Fibroblast of lung (primary cell): ENCODE measurements at regions not wholly inside any gene's neighbourhood (a gene's known extent, or its start where the extent isn't known, plus 50 kb on each side); places are given as distances from the start of the nearest gene placed in this dataset.

ENCODE experiments used
- DNase-seq, 2 donors: peaks; one replicate each; pipeline versions ENCODE4 v3.0.0 to v3.0.0-alpha.2; 2010; ENCODE audit warnings: low read depth in 2 of 2
- H2AFZ ChIP-seq: 2 replicates; pipeline ENCODE4 v1.5.1; 2012; ENCODE audit warnings: low read length, control low read depth, inconsistent platforms
- H3K27ac ChIP-seq: 2 replicates; pipeline ENCODE4 v1.5.1; 2011; ENCODE audit warnings: low read length, control low read depth; ENCODE audit not compliant: insufficient read depth
- H3K27me3 ChIP-seq: 2 replicates; pipeline ENCODE4 v1.5.1; 2011; ENCODE audit warnings: mild to moderate bottlenecking, low read length; ENCODE audit not compliant: control insufficient read depth, insufficient read depth
- H3K36me3 ChIP-seq: 2 replicates; pipeline ENCODE4 v1.5.1; 2011; ENCODE audit warnings: low read length; ENCODE audit not compliant: control insufficient read depth, insufficient read depth
- H3K4me1 ChIP-seq: 2 replicates; pipeline ENCODE4 v1.5.1; 2011; ENCODE audit warnings: low read length; ENCODE audit not compliant: control insufficient read depth, insufficient read depth; ENCODE audit errors: extremely low read depth
- H3K4me2 ChIP-seq: 2 replicates; pipeline ENCODE4 v1.5.1; 2011; ENCODE audit warnings: low read length, control low read depth; ENCODE audit not compliant: insufficient read depth; ENCODE audit errors: extremely low read depth
- H3K4me3 ChIP-seq, 4 experiments: fragments of 200-600 bp in 1 of 4; sonication (generic) in 1 of 4; replicated peaks in 1 of 4; 2 replicates each; pipeline ENCODE4 v1.5.1; 2011 to 2016; ENCODE audit warnings: low read length in 4 of 4, low read depth in 3 of 4, mild to moderate bottlenecking in 3 of 4, control low read depth in 2 of 4, inconsistent platforms in 1 of 4, mixed read lengths in 1 of 4; ENCODE audit not compliant: insufficient read depth in 1 of 4; ENCODE audit errors: control extremely low read depth in 1 of 4
- H3K79me2 ChIP-seq: 2 replicates; pipeline ENCODE4 v1.5.1; 2012; ENCODE audit warnings: mild to moderate bottlenecking, low read length, inconsistent platforms; ENCODE audit not compliant: control insufficient read depth, insufficient read depth
- H3K9ac ChIP-seq: 2 replicates; pipeline ENCODE4 v1.5.1; 2011; ENCODE audit warnings: mild to moderate bottlenecking, low read length, control low read depth; ENCODE audit not compliant: insufficient read depth
- H3K9me3 ChIP-seq: 2 replicates; pipeline ENCODE4 v1.5.1; 2012; ENCODE audit warnings: low read depth, low read length; ENCODE audit not compliant: control insufficient read depth, insufficient read depth
- H4K20me1 ChIP-seq: 2 replicates; pipeline ENCODE4 v1.5.1; 2011; ENCODE audit warnings: low read length; ENCODE audit not compliant: control insufficient read depth, insufficient read depth; ENCODE audit errors: extremely low read depth
- EZH2 ChIP-seq: IDR thresholded peaks from 2 replicates; pipeline ENCODE4 v1.5.1; 2012; ENCODE audit warnings: low read length, control low read depth, mild to moderate bottlenecking; ENCODE audit errors: missing control alignments
- TF ChIP-seq, protein P1 (sequence below), 2 donors: IDR thresholded peaks in 1 of 2; conservative IDR thresholded peaks in 1 of 2; 1 replicate in 1 of 2; 2 replicates in 1 of 2; pipeline ENCODE4 v1.5.1; 2011 to 2012; ENCODE audit warnings: low read length in 2 of 2, control low read depth in 1 of 2, inconsistent platforms in 1 of 2, low read depth in 1 of 2, mild to moderate bottlenecking in 1 of 2

DNA sequence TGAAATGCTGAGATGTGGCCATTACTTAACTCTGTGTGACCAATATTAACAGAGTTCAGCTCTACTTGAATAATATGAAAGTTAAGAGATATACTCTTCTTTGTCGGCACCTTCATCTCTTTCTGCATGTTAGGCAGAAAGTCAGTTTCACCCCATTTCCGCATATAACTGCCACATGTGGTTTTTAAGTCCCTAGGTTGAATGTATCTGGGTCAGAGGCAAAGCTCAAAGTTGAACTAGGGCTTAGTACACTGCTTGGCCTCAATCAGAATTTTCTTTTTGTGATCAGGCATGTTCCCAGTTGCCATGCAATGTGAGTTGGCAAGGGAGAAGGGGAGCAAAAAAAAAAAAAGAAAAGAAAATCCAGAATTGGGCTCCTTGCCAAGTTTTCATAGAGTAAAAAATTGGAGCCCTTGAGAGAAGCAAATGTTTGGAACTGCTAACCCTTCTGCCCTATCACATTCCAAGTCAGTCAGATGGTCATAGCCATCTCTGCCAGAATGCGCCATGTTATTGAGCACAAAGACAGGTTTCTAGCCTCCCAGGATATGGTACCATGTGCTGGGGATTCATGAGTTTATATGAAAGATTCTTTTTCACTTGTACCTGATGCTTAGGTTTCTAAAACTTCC is 251.2 kb upstream of the RORB start:
- no peak for TF ChIP-seq EZH2
- TF ChIP-seq, protein P1, sequence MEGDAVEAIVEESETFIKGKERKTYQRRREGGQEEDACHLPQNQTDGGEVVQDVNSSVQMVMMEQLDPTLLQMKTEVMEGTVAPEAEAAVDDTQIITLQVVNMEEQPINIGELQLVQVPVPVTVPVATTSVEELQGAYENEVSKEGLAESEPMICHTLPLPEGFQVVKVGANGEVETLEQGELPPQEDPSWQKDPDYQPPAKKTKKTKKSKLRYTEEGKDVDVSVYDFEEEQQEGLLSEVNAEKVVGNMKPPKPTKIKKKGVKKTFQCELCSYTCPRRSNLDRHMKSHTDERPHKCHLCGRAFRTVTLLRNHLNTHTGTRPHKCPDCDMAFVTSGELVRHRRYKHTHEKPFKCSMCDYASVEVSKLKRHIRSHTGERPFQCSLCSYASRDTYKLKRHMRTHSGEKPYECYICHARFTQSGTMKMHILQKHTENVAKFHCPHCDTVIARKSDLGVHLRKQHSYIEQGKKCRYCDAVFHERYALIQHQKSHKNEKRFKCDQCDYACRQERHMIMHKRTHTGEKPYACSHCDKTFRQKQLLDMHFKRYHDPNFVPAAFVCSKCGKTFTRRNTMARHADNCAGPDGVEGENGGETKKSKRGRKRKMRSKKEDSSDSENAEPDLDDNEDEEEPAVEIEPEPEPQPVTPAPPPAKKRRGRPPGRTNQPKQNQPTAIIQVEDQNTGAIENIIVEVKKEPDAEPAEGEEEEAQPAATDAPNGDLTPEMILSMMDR (conservative IDR thresholded peaks at IDR 0.05 in 1 of 2, IDR thresholded peaks at IDR 0.05 in 1 of 2; ENCODE audit: low read depth in 1 of 2, low read length in 2 of 2) = no peak
- no peak overlapping the region for H2AFZ ChIP-seq
- no peaks in the 10 kb centered on the region for H3K79me2 ChIP-seq
- no peak overlapping the region for H3K4me2 ChIP-seq
- no peaks in the 10 kb centered on the region for H3K36me3 ChIP-seq
- H3K27ac ChIP-seq = no peak overlapping the region
- H4K20me1 ChIP-seq = no peaks in the 10 kb centered on the region
- H3K4me3 ChIP-seq = no peak overlapping the region
- no peaks in the 10 kb centered on the region for H3K9me3 ChIP-seq
- no peak overlapping the region for H3K9ac ChIP-seq
- no peaks in the 10 kb centered on the region for H3K27me3 ChIP-seq
- no peaks in the 10 kb centered on the region for H3K4me1 ChIP-seq
- DNase-seq = no peak

DNA sequence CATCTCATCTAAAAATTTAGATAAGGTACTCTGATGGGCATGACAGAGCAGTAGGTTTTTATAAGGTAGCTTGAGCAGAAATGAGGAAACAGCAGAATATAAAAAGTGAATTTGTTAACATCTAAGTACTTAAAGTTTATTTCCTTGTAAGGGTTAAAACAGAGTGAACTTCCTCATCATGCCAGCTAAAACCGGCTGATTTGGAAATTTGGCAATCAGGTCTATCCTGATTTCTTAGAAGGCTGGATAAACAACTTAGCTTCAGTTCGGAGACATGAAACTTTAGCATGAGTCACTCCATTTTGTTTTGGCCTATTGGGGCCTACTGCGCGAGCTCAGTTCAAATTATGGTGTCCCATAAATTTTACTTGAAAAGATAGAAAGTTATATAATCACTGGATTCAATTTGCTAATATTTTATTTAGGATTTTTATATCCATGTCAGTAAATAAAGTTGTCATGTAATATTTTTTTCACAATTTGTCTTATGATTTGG is 241.6 kb upstream of the RORB start:
- no peaks in the 10 kb centered on the region for H4K20me1 ChIP-seq
- H3K79me2 ChIP-seq = no peaks in the 10 kb centered on the region
- H3K27me3 ChIP-seq = no peaks in the 10 kb centered on the region
- TF ChIP-seq EZH2 = no peak
- TF ChIP-seq, protein P1 (conservative IDR thresholded peaks at IDR 0.05 in 1 of 2, IDR thresholded peaks at IDR 0.05 in 1 of 2; ENCODE audit: low read depth in 1 of 2, low read length in 2 of 2) = no peak
- H3K9me3 ChIP-seq = no peaks in the 10 kb centered on the region
- peak in 1 of 2 donors; percentile 0 for DNase-seq
- H3K9ac ChIP-seq = no peak overlapping the region
- H3K36me3 ChIP-seq = no peaks in the 10 kb centered on the region
- no peak overlapping the region for H3K27ac ChIP-seq
- no peak overlapping the region for H2AFZ ChIP-seq
- no peak overlapping the region for H3K4me3 ChIP-seq
- no peaks in the 10 kb centered on the region for H3K4me1 ChIP-seq
- H3K4me2 ChIP-seq = no peak overlapping the region

DNA sequence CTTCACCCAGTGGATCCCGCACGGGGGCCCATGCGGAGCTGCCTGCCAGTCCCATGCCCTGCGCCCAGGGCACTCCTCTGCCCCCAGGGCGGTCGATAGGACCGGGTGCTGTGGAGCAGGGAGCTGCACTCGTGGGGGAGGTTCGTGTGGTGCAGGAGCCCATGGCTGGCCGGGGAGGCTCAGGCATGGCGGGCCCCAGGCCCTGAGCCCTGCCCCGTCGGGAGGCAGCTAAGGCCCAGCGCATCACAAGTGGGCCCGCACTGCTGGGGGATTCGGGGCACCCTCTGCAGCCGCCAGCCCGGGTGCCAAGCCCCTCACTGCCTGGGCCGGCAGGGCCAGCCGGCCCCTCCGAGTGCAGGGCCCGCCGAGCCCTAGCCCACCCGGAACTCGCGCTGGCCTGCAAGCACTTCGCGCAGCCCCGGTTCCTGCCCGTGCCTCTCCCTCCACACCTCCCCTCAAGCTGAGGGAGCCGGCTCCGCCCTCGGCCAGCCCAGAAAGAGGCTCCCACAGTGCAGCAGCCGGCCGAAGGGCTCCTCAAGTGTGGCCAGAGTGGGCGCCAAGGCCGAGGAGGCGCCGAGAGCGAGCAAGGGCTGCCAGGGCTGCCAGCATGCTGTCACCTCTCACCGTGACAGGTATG is 221.1 kb upstream of the RORB start:
- no peak overlapping the region for H3K4me2 ChIP-seq
- no peak overlapping the region for H3K9ac ChIP-seq
- no peak overlapping the region for H3K27ac ChIP-seq
- TF ChIP-seq, protein P1 (conservative IDR thresholded peaks at IDR 0.05 in 1 of 2, IDR thresholded peaks at IDR 0.05 in 1 of 2; ENCODE audit: low read depth in 1 of 2, low read length in 2 of 2) = no peak
- TF ChIP-seq EZH2 = no peak
- H3K36me3 ChIP-seq = no peaks in the 10 kb centered on the region
- no peak overlapping the region for H3K4me3 ChIP-seq
- H3K9me3 ChIP-seq = no peaks in the 10 kb centered on the region
- no peak for DNase-seq
- no peaks in the 10 kb centered on the region for H4K20me1 ChIP-seq
- H3K4me1 ChIP-seq = no peaks in the 10 kb centered on the region
- H2AFZ ChIP-seq = no peak overlapping the region
- H3K79me2 ChIP-seq = no peaks in the 10 kb centered on the region
- no peaks in the 10 kb centered on the region for H3K27me3 ChIP-seq
